HG03103 (cell line): ENCODE measurements at regions not wholly inside any gene's neighbourhood (a gene's known extent, or its start where the extent isn't known, plus 50 kb on each side); places are given as distances from the start of the nearest gene placed in this dataset.

Source experiments
- ATAC-seq: cut with Tn5 transposase; IDR thresholded peaks from one replicate; pipeline ENCODE4 v1.9.1; 2021; ENCODE audit warnings: low read depth; ENCODE audit not compliant: unreplicated experiment

GRCh38 chr17:55668312-55668920 lies 54.2 kb downstream of the TMEM100 start:
- no peak for ATAC-seq

GRCh38 chr17:55666806-55667205 lies 55.9 kb downstream of the TMEM100 start:
- ATAC-seq = no peak

DNA sequence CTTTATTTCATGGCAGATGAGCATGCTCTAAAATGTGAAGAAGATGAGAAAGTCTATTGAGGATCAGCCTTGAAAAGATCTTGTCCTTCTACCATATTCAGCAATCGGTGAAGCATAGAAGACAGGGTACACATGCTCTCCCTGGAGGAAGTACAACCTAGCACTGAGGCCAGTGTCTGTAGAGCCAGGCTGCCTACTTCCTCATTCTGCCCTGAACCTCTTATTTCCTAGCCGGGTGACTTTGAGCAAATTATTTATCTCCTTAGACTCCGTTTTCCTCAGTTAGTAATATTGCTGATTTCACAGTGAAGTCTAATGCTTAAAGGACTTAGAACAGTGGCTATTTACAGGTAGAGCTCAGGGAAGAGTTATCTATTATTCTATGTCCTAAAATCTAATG lies 58.4 kb downstream of the TMEM100 start:
- peak; percentile 89 for ATAC-seq

- no peak for ATAC-seq
Observed at GRCh38 chr17:55663400-55663799, 59.3 kb downstream of the TMEM100 start.

- no peak for ATAC-seq
Observed at GRCh38 chr17:55661963-55662834, 60.5 kb downstream of the TMEM100 start.

- no peak for ATAC-seq
Observed at GRCh38 chr17:55661256-55661758, 61.4 kb downstream of the TMEM100 start.

GRCh38 chr17:55660178-55660886 lies 62.3 kb downstream of the TMEM100 start:
- ATAC-seq = no peak

DNA sequence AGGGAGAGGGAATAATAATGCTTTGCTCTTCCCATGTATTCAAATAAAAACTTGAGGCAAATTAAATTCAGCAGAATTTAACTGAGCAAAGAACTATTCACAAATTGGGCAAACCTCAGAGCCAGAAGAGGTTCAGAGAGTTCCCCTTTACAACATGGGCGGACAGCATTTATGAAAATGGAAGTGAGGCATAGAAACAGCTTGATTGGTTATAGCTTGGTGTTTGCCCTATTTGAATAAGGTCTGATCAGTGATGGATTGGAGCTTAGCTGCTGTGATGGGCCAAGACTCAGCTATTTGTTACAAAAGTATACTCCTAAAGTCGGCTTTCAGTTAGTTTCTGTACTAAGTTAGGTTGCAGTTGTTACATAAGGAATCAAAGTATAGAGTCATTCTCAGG lies 63.0 kb downstream of the TMEM100 start:
- no peak for ATAC-seq

- ATAC-seq = no peak
Observed at GRCh38 chr17:55655777-55656176, 66.9 kb downstream of the TMEM100 start.

- no peak for ATAC-seq
Observed at GRCh38 chr17:55654821-55655220, 67.8 kb downstream of the TMEM100 start.

DNA sequence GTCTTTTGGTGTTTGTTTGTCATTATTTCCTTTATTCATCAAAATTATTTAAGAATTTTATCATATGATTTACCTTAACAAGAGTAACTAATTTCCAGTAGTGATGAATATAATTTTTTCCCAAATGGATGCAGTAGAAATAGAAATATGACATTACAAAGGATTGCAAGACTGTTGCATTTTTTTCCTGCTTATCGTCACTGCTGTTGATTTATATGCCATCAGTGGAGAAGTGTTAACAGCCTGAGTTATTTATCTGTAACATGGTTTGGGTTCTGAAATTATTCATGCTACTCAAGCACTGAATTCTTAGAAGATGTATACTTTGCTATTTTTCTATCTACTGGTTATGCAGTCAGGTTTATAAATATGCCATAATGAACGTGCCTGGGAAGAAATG lies 68.6 kb downstream of the TMEM100 start:
- ATAC-seq = no peak

DNA sequence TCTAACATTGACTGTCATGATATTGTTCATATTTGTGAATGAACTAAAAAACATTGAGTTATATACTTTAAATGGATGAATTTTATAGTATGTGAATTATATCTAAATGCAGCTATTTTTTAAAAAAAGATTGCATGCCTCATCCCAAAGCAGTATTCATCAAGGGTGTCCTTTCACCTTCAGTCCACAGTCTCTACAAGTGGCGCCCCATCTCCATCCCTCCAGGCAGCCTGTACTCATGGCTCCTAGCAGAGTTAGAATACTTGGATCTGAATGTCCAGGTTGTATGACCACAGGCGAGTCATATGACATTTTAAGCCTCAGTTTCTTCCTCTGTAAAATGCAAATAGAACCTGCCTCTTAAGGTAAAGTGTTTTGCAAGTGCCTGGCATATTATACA lies 69.8 kb downstream of the TMEM100 start:
- no peak for ATAC-seq

GRCh38 chr17:55652114-55652823 lies 70.4 kb downstream of the TMEM100 start:
- ATAC-seq = no peak

DNA sequence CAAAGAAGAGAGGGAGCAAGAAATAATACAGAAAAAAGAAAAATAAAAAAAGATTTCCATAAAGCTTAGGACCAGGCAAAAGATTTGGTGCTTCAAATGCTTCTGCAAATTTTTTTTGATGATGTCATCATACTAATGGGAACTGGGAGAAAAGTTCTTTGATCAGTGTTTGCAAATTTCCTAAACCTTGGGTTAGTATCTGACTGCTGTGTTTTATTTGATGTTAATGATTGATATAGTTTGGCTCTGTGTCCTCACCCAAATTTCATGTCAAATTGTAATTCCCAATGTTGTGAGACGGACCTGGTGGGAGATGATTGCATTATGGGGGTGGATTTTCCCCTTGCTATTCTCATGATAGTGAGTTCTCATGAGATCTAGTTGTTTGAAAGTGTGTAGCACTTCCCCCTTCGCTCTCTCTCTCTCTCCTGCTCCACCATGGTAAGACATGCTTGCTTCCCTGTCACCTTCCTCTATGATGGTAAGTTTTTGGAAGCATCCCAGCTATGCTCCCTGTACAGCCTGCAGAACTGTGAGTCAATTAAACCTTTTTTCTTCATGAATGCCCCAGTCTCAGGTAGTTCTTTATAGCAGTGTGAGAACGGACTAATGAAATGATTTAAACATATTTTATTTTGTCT lies 72.6 kb downstream of the TMEM100 start:
- ATAC-seq = no peak

GRCh38 chr17:55648086-55648485 lies 74.6 kb downstream of the TMEM100 start:
- ATAC-seq = no peak

DNA sequence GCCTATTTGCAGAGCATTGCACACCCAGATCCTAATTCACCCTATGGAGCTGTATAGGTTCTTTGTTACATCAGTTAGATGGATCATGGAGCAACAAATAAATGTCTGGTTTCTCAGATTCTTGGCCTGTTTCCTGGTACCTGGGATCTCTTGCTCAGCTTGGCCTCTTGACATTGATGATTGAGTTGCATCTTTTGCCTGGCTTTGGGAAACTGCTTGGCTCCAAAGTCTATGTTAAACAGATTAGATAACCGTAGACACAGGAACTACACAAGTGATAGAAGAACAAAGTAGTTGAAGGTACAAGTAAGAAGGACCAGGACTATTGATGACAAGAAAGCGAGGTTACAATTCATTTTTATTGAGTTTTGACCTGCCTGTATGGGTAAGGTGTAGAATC lies 77.3 kb downstream of the TMEM100 start:
- ATAC-seq = no peak

GRCh38 chr17:55644346-55644745 lies 78.3 kb downstream of the TMEM100 start:
- ATAC-seq = no peak

DNA sequence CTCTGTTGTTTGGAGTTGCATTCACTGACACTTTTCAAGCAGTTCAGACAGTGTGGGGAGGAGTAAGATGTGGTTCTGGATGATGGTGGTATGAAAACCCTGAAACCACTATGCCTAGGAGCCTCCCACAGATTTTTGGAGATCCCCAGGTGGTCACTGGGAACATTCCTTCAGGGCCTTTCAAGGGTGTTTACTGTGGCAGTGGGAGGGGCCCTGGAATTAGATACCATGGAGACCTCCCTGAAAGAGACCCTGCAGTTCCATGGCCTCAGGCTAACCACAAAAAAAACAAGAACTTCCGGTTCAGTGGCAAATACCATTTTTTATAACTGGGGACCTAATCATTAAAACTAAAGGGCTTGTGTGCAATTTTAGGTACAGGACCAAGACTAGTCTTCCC lies 79.9 kb downstream of the TMEM100 start:
- ATAC-seq = no peak

- peak; percentile 67 for ATAC-seq
Observed at GRCh38 chr17:55641676-55642081, 81.0 kb downstream of the TMEM100 start.

DNA sequence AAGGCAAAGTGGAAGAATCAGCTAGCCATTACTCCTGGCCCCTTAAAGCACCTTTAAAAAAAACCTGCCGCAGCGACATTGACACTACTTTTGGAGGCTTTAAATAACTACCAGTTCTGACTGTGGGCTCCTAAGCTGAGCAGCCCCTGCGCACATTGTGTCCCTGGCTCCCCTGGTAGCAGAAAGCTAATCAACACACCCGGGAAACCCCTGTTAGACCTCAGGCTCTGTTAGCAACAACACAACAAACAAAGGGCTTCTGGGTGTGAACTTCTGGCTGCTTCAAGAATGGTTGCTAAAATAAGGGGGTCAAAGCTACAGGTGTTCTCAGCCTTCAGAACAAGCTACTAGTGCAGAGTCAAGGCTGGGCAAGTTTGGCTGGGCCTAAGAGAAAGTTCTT lies 83.6 kb downstream of the TMEM100 start:
- ATAC-seq = no peak
